ENCODE measurements at regions not wholly inside any gene's neighbourhood (a gene's known extent, or its start where the extent isn't known, plus 50 kb on each side); places are given as distances from the start of the nearest gene placed in this dataset.
A peak's percentile ranks its signal among the peaks of the same experiment; 100 is the strongest.

GRCh38 chrX:39716401-39716800 lies 381.4 kb downstream of the BCOR start:
- H3K9ac ChIP-seq (ENCODE audit: control insufficient read depth, extremely low read depth, insufficient read depth, low read length): no peak overlapping the region
- no peaks in the 10 kb centered on the region for H3K27me3 ChIP-seq (ENCODE audit: control insufficient read depth, extremely low read depth, insufficient read depth, low read length)
- no peak overlapping the region for H2AFZ ChIP-seq (ENCODE audit: control insufficient read depth, low read length)
- H3K9me3 ChIP-seq (ENCODE audit: control insufficient read depth, low read depth, low read length): no peaks in the 10 kb centered on the region
- H3K27ac ChIP-seq (ENCODE audit: control insufficient read depth, insufficient read depth, low read length): no peak overlapping the region
- DNase-seq (ENCODE audit: low read depth, low spot score) (no peak), FAIRE-seq (no peak)
- no peak overlapping the region for H3K4me3 ChIP-seq (ENCODE audit: control insufficient read depth in 2 of 3, extremely low read depth in 1 of 3, insufficient read depth in 2 of 3, low read depth in 1 of 3, low read length in 3 of 3)
- TF ChIP-seq EZH2 (IDR thresholded peaks at IDR 0.05; ENCODE audit: low read length): no peak
- TF ChIP-seq CTCF (optimal IDR thresholded peaks at IDR 0.05 in 1 of 3, IDR thresholded peaks at IDR 0.05 in 1 of 3, conservative IDR thresholded peaks at IDR 0.05 in 1 of 3; ENCODE audit: extremely low read depth in 1 of 3, insufficient read depth in 2 of 3, low read length in 3 of 3): no peak
- dilution Hi-C loops (cut with MboI; ENCODE audit: extremely low pct_ligation_motif_present, low sequenced_read_pairs): no loop called here
- H3K4me2 ChIP-seq (ENCODE audit: control insufficient read depth, extremely low read depth, insufficient read depth, low read depth, low read length): no peak overlapping the region
- no peaks in the 10 kb centered on the region for H4K20me1 ChIP-seq (ENCODE audit: control insufficient read depth, extremely low read depth, insufficient read depth, low read length)
- peaks cover 5% of the 10 kb centered on the region for H3K4me1 ChIP-seq (ENCODE audit: control insufficient read depth, extremely low read depth, insufficient read depth, low read length)
- H3K79me2 ChIP-seq (ENCODE audit: control insufficient read depth, insufficient read depth, low read length): no peaks in the 10 kb centered on the region
- no peaks in the 10 kb centered on the region for H3K9me1 ChIP-seq (ENCODE audit: control insufficient read depth, extremely low read depth, insufficient read depth, low read length)
- no peaks in the 10 kb centered on the region for H3K36me3 ChIP-seq (ENCODE audit: control insufficient read depth in 2 of 2, extremely low read depth in 1 of 2, insufficient read depth in 2 of 2, low read length in 2 of 2)

DNA sequence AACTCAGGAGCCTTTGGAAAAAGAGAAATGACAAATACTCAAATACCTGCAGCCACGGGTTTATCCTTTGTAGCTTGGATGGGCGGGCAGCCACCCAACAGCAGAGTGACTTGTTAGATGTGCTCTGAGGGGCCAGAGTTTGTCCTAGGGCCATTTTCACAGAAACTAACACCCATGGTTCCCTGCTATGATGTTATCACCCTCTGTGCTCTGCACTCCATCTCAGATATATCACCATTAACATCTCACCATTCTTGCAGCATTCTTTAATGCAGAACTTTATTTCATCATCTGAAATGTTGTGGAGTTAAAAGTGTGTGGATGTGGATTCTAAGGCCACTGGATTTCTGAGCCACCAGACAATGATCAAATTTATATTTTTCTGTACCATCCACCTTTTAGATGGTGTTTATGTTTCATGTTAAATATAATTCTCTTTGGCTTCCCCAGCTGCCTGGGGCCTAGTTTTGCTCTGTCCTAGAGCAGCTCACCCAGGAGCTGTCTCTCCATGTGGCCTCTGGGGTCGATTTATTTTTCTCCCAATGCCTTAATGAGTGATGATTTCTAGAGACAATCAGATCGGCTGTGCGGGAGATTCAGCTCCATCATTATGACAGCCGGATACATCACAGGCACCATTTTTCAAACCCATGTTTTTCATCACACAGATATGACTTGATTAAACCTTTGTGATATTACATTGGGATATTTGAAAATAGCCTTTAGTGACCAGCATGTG lies 380.8 kb downstream of the BCOR start:
- H3K79me2 ChIP-seq (ENCODE audit: control insufficient read depth, insufficient read depth, low read length): no peaks in the 10 kb centered on the region
- no peak overlapping the region for H3K9ac ChIP-seq (ENCODE audit: control insufficient read depth, extremely low read depth, insufficient read depth, low read length)
- no peak for FAIRE-seq
- no peak overlapping the region for H3K4me2 ChIP-seq (ENCODE audit: control insufficient read depth, extremely low read depth, insufficient read depth, low read depth, low read length)
- H3K9me3 ChIP-seq (ENCODE audit: control insufficient read depth, low read depth, low read length): no peaks in the 10 kb centered on the region
- DNase-seq (ENCODE audit: low read depth, low spot score): no peak
- H3K27ac ChIP-seq (ENCODE audit: control insufficient read depth, insufficient read depth, low read length): no peak overlapping the region
- H4K20me1 ChIP-seq (ENCODE audit: control insufficient read depth, extremely low read depth, insufficient read depth, low read length): no peaks in the 10 kb centered on the region
- H3K4me1 ChIP-seq (ENCODE audit: control insufficient read depth, extremely low read depth, insufficient read depth, low read length): peaks cover 5% of the 10 kb centered on the region
- dilution Hi-C loops (cut with MboI; ENCODE audit: extremely low pct_ligation_motif_present, low sequenced_read_pairs): no loop called here
- no peak overlapping the region for H3K4me3 ChIP-seq (ENCODE audit: control insufficient read depth in 2 of 3, extremely low read depth in 1 of 3, insufficient read depth in 2 of 3, low read depth in 1 of 3, low read length in 3 of 3)
- H3K27me3 ChIP-seq (ENCODE audit: control insufficient read depth, extremely low read depth, insufficient read depth, low read length): no peaks in the 10 kb centered on the region
- no peaks in the 10 kb centered on the region for H3K36me3 ChIP-seq (ENCODE audit: control insufficient read depth in 2 of 2, extremely low read depth in 1 of 2, insufficient read depth in 2 of 2, low read length in 2 of 2)
- H2AFZ ChIP-seq (ENCODE audit: control insufficient read depth, low read length): no peak overlapping the region
- H3K9me1 ChIP-seq (ENCODE audit: control insufficient read depth, extremely low read depth, insufficient read depth, low read length): no peaks in the 10 kb centered on the region
- TF ChIP-seq EZH2 (IDR thresholded peaks at IDR 0.05; ENCODE audit: low read length): no peak

GRCh38 chrX:39718981-39719380 lies 378.8 kb downstream of the BCOR start:
- no peak for DNase-seq (ENCODE audit: low read depth, low spot score)
- dilution Hi-C loops (cut with MboI; ENCODE audit: extremely low pct_ligation_motif_present, low sequenced_read_pairs): no loop called here

More at GRCh38 chrX:39718981-39719380, 378.8 kb downstream of the BCOR start:
- TF ChIP-seq CTCF (optimal IDR thresholded peaks at IDR 0.05 in 1 of 3, IDR thresholded peaks at IDR 0.05 in 1 of 3, conservative IDR thresholded peaks at IDR 0.05 in 1 of 3; ENCODE audit: extremely low read depth in 1 of 3, insufficient read depth in 2 of 3, low read length in 3 of 3) (no peak), EZH2 (IDR thresholded peaks at IDR 0.05; ENCODE audit: low read length) (no peak)
- H3K4me1 ChIP-seq (ENCODE audit: control insufficient read depth, extremely low read depth, insufficient read depth, low read length): peaks cover 5% of the 10 kb centered on the region
- no peak overlapping the region for H2AFZ ChIP-seq (ENCODE audit: control insufficient read depth, low read length)
- H4K20me1 ChIP-seq (ENCODE audit: control insufficient read depth, extremely low read depth, insufficient read depth, low read length): no peaks in the 10 kb centered on the region
- H3K9me3 ChIP-seq (ENCODE audit: control insufficient read depth, low read depth, low read length): no peaks in the 10 kb centered on the region
- H3K9me1 ChIP-seq (ENCODE audit: control insufficient read depth, extremely low read depth, insufficient read depth, low read length): no peaks in the 10 kb centered on the region
- H3K4me3 ChIP-seq (ENCODE audit: control insufficient read depth in 2 of 3, extremely low read depth in 1 of 3, insufficient read depth in 2 of 3, low read depth in 1 of 3, low read length in 3 of 3): no peak overlapping the region
- no peaks in the 10 kb centered on the region for H3K79me2 ChIP-seq (ENCODE audit: control insufficient read depth, insufficient read depth, low read length)
- FAIRE-seq: peak; percentile 71
- no peaks in the 10 kb centered on the region for H3K27me3 ChIP-seq (ENCODE audit: control insufficient read depth, extremely low read depth, insufficient read depth, low read length)
- no peak overlapping the region for H3K27ac ChIP-seq (ENCODE audit: control insufficient read depth, insufficient read depth, low read length)
- no peak overlapping the region for H3K9ac ChIP-seq (ENCODE audit: control insufficient read depth, extremely low read depth, insufficient read depth, low read length)
- H3K4me2 ChIP-seq (ENCODE audit: control insufficient read depth, extremely low read depth, insufficient read depth, low read depth, low read length): no peak overlapping the region
- no peaks in the 10 kb centered on the region for H3K36me3 ChIP-seq (ENCODE audit: control insufficient read depth in 2 of 2, extremely low read depth in 1 of 2, insufficient read depth in 2 of 2, low read length in 2 of 2)

All from keratinocyte (primary cell).